ENCODE measurements at regions not wholly inside any gene's neighbourhood (a gene's known extent, or its start where the extent isn't known, plus 50 kb on each side); places are given as distances from the start of the nearest gene placed in this dataset.
A peak's percentile ranks its signal among the peaks of the same experiment; 100 is the strongest.
"Not testable (repeated sequence)": the region's sequence is repeated elsewhere in the genome, so short reads cannot be mapped to it uniquely, and the experiment has no call there.

DNA sequence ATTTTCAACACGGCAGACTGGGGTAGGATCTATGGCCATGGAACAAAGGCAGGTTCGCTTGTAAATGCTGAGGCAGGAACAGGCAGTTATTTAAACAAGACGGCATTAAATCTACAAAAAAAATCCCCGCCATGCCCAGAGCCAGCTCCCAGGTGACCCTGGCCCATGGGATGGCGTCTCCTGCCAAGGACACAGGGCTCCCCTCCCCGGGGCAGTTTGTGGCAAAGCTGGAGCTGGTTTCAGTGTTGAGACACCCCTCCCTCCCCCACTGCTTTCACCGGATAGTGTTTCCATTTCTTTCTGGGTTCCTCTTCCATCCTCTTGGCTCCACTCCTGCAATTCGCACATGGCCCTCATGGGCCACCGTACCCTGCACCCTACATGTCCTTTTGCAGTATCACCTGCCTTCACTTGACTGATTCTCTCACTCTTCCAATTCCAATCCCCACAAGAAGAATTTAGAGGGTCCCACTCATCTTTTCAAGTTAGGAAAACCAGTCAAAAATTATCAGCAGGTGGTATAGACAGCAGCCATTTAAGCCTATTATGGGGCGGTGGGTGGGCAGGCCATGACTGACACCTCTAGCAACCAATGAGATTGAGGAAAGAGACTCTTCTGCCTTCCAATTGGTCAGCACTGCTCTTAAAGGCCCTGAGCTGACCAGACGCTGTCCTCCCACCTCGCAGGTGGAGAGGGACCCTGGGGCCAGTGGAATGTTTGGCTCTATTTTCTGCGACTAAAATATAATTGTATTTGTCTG, 52.0 kb downstream of the OLIG1 start:
- DNase-seq (ENCODE audit: low read depth) = no peak

DNA sequence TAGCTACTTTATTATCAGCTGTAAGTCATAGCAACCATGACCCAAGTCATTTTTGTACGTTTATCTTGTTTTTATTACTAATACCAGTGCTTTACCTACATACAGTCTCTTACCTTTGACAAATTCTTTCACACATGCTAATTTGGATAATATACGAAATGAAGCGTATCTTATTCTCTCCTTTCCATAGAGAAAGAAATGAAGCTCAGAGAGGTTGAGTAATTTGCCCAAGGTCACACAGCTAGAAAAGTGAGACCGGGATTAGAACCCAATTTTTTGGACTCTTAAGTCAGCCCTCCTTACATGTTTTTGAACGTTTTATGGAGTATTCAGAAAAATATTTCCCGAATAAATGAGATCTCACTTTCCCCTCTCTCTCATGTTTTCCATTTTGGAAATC, 52.6 kb downstream of the OLIG1 start:
- no peak for DNase-seq (ENCODE audit: low read depth)

DNA sequence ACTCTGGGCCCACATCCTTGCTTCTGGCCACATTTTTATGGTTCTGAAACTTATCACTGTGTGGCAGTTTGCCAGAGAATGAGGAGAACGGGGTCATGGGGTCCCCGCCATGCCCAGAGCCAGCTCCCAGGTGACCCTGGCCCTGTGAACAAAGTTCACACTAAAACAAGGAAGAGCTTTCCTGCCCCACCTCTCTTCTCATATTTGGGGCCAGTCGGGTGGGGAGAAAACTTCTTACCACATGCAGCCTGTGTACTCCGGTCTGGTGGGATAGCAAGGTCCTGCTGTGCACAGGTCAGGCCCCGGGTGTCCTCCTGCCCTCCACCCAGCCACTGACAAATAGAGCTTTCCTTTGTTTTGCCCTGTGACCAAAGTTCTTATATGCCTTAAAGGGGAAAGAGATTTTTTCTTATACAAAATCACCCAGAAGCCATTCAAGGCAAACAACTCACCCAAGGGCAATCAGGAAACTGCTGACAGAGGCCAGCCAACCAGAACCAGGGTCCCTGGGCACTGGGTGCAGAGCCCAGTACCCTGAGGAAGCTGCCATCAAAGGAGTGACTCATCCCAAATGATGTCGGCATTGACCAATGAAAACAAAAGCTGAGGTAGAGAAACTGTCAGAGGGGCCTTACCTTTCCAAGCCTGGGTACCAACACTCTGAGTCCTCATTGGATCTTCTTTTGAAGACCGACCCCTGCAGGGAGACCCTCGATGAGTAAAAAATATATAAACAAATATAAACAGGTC, 53.6 kb downstream of the OLIG1 start:
- DNase-seq (ENCODE audit: low read depth) = no peak

DNA sequence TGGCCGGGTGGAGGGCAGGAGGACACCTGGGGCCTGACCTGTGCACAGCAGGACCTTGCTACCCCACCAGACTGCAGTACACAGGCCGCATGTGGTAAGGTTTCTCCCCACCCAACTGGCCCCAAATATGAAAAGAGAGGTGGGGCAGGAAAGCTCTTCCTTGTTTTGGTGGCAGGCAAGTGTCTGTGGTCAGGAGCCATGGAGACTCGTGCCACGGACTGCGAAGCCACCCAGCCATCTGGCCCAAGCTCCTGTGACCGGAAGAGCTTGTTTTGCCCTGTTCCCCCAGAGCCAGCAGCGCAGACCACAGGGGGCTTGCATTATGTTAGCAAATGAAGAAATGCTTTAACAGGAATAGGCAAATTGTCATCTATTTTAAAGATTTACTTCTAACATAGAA, 54.9 kb downstream of the OLIG1 start:
- DNase-seq (ENCODE audit: low read depth) = no peak

DNA sequence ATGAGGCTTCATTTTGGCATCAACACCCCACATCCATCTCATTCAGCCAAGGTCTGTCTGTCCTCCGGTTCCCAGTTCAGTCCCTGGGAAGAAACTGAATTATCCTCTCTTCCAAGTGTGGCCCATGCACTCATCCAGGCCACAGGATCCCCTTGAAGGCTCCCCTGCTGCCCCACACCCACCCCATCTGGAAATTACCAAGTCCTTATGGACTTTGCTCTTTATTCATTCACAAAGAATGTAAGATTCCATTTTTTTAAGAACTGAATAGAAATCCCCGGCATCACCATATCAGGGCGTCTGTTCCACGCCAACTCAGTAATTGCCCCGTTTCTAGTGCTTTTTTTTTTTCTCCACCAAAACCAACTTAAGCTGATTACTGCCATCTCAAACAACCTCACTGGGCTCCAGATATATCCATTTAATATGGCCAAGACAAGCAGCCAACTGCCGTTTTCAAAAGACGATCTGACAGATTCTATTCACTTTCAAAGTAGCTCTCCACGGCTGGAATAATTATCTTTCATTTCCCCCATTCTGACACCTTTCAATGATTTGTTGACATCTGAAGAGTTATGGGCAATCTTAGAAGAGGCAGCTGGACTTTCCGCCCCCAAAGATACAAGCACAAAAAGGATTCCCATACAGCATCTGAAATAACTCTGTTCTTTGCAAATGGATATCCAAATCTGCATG, 55.9 kb downstream of the OLIG1 start:
- DNase-seq (ENCODE audit: low read depth) = no peak

DNA sequence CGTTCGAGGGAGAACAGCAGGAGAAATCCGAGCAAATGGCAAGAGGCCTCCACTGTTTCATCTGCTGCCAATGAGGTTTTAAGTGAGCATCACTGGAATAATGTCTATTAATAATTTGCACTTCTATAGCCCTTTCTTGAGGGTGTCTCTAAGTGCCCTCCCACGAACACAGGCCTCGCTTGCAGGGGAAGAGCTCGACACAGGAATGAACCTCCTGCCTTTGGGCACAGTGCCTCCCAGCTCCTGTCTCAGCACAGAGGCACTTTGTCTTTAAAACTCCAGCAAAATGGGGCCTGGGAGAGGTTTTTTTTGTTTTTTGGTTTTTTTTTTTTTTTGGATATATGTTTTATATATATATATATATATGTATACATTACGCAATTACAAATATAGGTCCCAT, 56.6 kb downstream of the OLIG1 start:
- no peak for DNase-seq (ENCODE audit: low read depth)

DNA sequence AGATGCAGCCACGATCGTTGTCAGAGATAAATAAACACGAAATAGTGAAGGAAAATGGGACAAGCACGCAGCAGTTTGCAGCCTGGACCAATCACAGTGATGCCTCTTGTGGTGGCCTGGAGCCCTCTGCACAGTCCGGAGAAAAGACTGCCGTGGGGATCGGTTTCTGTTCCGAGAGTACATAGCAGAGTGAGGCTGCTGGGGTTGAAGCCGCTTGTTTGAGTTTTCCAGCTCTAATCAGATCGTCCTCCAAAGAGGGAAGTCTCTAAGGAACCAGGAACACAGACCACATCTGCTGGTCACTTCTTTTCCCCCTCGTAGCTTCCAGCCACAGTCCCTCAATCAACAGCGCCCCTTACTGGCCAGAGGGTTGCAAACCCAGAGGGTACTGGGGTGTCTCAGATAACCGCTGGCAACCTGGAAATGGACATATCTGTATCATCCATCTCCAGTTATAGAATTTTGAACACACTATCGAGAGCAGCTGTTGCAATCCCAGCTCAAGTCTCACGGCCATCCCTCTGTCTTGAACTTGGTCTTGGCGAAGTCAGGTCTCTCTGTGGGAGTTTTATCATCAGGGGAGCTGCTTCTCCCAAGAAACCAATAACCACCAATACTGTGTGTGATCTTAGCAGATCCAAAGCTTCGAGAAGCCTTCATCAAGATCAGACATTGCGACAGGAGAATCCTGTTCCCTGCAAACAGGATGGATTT, 57.4 kb downstream of the OLIG1 start:
- DNase-seq (ENCODE audit: low read depth) = peak; percentile 41

DNA sequence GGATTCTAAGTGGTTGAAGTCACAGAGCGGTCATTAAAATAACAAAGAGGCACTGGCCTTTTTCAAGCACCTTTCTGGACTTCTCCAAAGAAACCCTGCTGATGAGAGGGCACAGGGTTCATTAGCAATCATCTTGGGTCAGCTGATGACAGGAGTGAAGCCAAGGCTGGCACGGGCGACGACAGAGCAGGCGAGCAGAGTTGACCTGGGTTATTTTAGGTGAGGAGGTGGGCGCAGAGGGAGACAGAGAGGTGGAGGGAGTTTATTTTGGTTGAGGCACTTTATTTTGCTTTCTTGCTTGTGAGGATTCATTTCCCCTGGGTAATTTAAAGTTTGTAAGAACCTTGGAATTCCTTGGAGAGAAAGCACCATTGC, 57.9 kb downstream of the OLIG1 start:
- no peak for DNase-seq (ENCODE audit: low read depth)

DNA sequence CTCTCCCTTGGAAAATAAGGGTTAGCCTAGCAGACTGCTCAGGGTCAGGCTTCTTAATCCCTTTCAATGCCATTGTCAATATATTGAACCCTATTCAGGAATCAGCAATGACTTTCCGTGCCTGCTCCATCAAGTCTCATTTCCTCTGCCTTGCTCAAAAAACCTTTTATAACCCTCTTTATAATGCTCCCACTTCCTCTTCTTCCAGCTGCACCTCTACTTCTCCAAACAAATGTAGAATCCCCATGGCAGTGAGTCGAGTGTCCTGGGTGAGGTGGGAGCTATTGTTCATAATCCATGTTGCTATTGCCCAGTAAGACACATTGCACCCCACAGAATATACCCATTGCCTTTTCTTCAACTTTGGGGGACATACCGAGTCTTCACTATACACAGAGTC, 58.6 kb downstream of the OLIG1 start:
- DNase-seq (ENCODE audit: low read depth) = no peak

DNA sequence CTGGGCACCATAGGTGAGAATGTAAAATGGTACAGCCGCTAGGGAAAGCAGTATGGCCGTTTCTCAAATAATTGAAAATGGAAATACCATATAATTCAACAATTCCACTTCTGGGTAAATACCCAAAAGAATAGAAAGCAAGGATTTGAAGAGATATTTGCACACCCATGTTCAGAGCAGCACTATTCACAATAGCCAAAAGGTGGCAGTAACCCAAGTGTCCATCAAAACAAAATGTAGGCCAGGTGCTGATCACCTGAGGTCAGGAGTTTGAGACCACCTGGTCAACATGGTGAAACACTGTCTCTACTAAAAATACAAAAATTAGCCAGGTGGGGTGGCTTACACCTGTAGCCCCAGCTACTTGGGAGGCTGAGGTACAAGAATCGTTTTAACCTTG, 62.1 kb downstream of the OLIG1 start:
- no peak for DNase-seq (ENCODE audit: low read depth)

DNA sequence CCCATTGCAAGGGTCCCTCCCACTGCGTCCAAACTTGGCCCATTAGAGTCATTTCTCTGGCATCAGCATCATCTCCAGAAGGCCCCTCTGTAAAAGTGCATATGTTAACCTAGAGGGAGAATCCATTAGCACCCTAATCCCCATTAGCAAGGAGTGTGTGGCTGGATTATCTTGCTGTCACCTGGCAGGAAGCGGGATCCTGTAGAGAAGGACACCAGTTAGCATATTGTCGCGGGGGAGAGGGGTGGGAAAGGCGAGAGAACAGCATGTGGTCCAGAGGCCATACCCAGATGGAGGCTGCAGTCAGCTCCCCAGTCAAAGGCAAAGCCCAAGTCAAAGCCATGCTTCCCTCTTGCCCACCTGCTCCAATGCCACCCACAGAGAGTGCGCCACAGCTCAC, 64.0 kb downstream of the OLIG1 start:
- DNase-seq (ENCODE audit: low read depth) = no peak

DNA sequence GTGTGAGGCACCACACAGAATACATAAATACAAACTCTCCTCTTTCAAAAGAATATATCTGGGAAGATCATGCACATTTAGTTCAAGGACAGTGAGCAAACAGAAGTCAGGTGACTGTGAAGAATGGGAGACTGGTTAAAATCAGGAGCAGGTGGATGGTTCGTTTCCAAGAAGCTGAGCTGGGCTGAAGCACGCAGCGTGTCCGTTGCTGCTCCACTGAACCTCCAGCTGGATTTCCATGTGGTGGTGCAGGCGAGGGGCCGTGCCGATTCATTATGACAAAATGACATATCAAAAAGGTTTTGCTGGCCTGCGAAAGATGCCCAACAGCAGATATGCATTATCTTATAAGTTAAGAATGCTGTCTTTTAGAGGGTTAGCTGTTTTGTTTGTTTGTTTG, 66.0 kb downstream of the OLIG1 start:
- no peak for DNase-seq (ENCODE audit: low read depth)

DNA sequence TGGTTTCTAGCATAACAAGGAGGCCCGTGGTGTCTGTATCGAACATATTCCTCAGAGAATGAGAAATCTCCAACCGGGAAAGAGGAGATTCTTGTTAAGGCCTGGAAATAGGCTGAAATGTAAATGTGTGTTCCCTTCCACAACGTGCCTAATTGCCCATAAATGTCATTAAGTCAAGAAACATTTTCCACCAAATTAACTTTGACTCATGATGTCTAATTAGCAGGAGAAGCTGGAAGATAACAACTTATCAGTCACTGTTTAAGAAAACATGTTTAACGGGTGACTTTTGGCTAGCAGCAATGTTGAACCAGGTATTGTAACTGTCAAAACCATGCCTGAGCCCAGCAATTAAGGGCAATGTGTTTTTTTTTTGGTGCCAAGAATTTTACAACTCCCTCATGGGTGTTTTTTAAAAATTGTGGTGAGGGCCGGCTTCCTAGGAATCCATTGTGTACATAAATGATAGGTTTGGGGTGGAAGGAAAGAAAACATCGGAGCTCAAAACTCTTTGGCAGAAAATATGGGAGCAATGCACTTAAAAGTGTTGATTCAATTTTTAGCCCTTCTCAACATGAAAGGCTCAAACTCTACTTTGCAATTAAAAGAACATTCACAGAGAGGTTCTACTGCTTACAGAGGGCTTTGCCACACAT, 67.0 kb downstream of the OLIG1 start:
- DNase-seq (ENCODE audit: low read depth) = no peak

DNA sequence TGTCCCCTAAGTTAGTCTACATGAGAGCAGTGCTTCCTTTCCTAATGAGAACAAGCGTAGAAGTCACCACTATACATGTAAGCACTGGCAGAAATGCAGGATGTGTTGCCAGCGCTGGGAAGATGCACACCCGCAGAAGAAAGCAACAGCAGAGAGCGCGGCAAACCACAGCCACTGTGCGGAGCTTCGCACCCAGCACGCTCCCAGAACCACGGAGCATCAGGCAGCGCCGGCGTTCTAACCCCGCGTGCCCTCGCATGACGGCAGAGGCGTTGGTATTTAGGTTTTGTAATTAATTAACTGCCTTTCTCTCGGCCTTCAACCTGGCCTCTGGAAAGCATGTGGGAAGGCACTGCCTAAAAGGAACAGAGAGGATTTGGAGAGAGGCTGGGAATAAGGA, 69.1 kb downstream of the OLIG1 start:
- DNase-seq (ENCODE audit: low read depth) = no peak

DNA sequence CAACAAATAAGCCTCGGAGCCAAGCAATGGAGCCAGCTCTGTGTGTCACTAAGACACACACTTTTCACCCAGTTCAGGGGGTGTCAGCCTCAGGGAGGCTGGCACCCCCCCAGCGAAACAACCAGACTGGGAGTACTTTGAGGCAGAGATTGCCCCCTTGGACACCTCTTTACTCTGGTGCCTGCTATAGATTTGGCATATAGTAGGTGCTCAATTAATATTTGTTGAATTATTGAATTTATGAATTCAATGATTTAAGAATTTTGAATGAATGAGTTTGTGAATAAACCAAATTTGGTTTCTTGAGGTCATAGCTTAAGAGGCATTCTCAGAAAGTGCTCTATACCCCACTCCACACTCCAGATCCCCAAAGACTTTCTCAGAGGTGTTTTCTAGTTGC, 70.3 kb downstream of the OLIG1 start:
- DNase-seq (ENCODE audit: low read depth) = no peak

DNA sequence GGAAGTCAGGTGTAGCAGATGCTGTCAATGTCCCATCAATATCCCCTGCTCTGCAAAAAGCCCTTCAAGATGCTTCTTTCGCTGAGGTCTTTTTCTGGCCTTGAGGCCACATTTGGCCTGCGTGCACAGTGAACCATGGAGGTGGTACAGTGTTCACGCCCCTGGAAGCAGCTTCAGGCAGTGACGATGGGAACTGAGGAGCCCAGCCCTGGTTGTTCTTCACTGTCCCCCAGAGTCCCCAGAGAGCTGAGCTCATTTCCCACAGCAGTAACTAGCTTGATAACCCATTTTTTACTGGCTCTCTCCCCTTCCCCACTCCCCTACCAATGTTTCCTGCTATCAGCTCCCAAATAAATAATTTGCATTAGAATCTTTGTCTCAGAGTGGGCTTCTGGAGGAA, 76.5 kb downstream of the OLIG1 start:
- DNase-seq (ENCODE audit: low read depth) = no peak

DNA sequence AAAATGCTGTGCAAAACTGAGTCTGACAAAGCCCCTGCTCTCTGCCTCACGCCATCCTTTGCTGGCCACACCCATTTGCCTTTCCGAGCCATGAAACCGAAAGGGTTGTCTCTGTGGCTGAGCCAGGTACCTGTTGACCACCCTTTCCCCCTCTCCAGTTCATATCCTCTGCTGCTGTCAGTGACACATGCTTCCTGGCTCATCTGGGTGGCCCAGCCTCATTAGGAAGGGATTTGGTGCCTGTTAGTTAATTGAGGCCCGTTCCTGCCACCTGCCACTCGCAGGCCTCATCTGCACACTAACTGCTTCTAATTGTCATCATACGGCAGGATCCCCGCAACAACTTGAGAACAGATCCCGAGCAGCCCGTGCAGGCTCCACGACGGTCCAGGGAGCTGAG, 79.2 kb downstream of the OLIG1 start:
- no peak for DNase-seq (ENCODE audit: low read depth)

DNA sequence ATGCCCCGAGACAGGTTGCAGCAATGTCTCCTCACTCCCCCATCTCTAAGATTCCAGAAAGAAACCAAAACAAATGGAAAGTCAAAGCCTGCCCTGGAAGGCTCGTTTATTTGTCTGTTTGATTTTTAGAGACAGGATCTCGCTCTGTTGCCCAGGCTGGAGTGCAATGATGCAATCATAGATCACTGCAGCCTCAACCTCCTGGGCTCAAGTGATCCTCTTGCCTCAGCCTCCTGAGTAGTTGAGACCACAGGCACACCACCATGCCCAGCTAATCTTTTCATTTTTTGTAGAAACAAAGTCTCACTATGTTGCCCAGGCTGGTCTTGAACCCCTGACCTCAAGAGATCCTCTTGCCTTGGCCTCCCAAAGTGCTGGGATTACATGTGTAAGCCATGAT, 78.8 kb upstream of the IFNAR2 start:
- not testable (repeated sequence) for DNase-seq (ENCODE audit: low read depth)

DNA sequence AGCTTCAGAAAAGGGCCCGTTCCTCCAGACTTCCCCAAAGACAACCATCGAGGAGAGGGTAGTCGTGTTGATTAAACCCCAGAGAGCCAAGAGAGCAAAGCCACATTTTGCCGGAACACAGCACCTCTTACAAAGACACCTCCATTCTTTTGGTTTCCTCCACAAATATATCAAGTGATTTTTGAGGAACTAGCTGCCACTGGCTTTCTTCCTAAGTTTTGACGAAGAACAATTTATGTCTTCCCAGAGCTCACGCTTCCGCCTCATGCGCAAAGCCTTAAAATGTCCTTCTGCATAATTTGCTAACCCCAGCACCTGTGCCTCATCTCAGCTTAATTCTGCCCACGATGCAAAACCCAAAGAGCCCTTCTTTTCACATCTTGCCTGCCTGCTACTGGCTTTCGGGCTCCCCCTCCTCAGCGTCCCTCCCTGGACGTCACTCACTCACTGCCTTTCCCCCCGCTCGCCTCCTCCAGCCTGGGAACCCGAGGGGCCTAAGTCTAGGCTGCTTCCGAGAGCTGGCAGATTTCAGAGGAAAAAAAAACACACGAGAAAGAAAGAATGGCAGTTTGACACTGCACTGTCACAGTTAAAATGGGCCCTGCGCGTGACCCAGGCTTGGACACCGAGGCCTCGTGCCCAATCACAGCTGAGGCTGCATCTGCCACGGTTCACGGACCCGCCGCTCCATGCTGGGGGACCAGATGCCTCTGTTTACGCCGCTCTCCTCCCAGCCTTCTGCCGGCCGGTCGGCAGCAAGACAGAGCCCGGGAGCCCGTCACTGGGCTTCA, 77.6 kb upstream of the IFNAR2 start:
- no peak for DNase-seq (ENCODE audit: low read depth)

DNA sequence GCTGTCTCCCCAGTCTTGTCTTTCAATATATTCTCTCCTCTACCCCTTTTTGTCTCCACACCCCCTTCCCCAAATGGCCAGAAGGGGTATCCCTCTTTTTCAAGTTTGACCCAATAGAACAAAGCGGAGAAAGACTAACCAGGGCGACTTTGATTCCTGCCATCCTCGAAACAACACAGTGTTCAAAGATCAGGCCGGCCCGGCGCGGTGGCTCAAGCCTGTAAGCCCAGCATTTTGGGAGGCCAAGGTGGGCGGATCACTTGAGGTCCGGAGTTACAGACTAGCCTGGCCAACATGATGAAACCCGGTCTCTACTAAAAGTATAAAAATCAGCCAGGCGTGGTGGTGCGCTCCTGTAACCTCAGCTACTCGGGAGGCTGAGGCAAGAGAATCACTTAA, 77.0 kb upstream of the IFNAR2 start:
- DNase-seq (ENCODE audit: low read depth) = no peak

DNA sequence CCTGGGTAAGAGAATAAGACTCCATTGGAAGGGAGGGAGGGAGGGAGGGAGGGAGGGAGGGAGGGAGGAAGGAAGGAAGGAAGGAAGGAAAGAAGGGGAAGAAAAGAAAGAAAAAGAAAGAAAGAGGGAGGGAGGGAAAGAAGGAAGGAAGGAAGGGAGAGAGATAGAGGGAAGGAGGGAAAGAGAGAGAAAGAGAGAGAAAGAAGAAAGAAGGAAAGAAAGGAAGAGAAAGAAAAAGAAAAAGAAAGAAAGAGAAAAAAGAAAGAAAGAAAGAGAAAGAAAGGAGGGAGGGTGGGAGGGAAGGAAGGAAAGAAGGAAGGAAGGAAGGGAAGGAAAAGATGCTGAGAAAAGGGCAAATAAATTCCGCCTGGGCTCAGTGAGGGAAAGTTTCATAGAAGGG, 74.7 kb upstream of the IFNAR2 start:
- no peak for DNase-seq (ENCODE audit: low read depth)

Measured in stimulated activated CD4-positive, alpha-beta T cell treated with anti-CD3 and anti-CD28 coated beads, Interleukin-2, amount 100 ng/mL, for 4 hours (primary cell).